Neural cell (in vitro differentiated cells): ENCODE measurements at regions not wholly inside any gene's neighbourhood (a gene's known extent, or its start where the extent isn't known, plus 50 kb on each side); places are given as distances from the start of the nearest gene placed in this dataset.

Source experiments
- H2AFZ ChIP-seq: fragments of 200-600, 300-800 bp; sonication (generic), shearing (Covaris generic); 2 replicates; pipeline ENCODE4 v1.6.0; 2014; ENCODE audit warnings: low read depth, mild to moderate bottlenecking, antibody characterized with exemption, low read length, moderate library complexity
- H3F3A ChIP-seq: fragments of 200-600 bp; shearing (Covaris generic); 2 replicates; pipeline ENCODE4 v1.6.1; 2016; ENCODE audit warnings: mild to moderate bottlenecking, moderate library complexity, mixed read lengths, antibody characterized with exemption, low read length; ENCODE audit not compliant: insufficient read depth, poor library complexity, severe bottlenecking
- H3K27ac ChIP-seq: fragments of 200-600, 300-800 bp; sonication (generic), shearing (Covaris generic); 2 replicates; pipeline ENCODE4 v1.5.1; 2014; ENCODE audit warnings: mild to moderate bottlenecking, low read length, moderate library complexity
- H3K27me3 ChIP-seq: fragments of 300-800, 200-600 bp; sonication (generic), shearing (Covaris generic); 2 replicates; pipeline ENCODE4 v1.6.0; 2014; ENCODE audit warnings: mild to moderate bottlenecking, low read depth, low read length, moderate library complexity; ENCODE audit not compliant: insufficient read depth
- H3K36me3 ChIP-seq: fragments of 300-800, 200-600 bp; sonication (generic), shearing (Covaris generic); 2 replicates; pipeline ENCODE4 v1.5.1; 2014; ENCODE audit warnings: mild to moderate bottlenecking, antibody characterized with exemption, low read length, moderate library complexity; ENCODE audit not compliant: insufficient read depth
- H3K4me2 ChIP-seq: fragments of 300-800, 200-600 bp; sonication (generic), shearing (Covaris generic); 2 replicates; pipeline ENCODE4 v1.6.0; 2014; ENCODE audit warnings: mild to moderate bottlenecking, low read length
- H3K4me3 ChIP-seq: fragments of 300-800, 200-600 bp; sonication (generic), shearing (Covaris generic); 2 replicates; pipeline ENCODE4 v1.5.1; 2014; ENCODE audit warnings: mild to moderate bottlenecking, low read length, moderate library complexity
- H3K79me2 ChIP-seq: fragments of 200-600 bp; shearing (Covaris generic); replicated peaks from 2 replicates; pipeline ENCODE4 v1.6.0; 2014; ENCODE audit warnings: mild to moderate bottlenecking, low read length, moderate library complexity; ENCODE audit not compliant: insufficient read depth
- H3K9ac ChIP-seq: fragments of 300-800, 200-600 bp; sonication (generic), shearing (Covaris generic); 2 replicates; pipeline ENCODE4 v1.6.1; 2016; ENCODE audit warnings: mild to moderate bottlenecking, low read length, mixed read lengths
- H3K9me2 ChIP-seq: fragments of 200-600 bp; shearing (Covaris generic); 2 replicates; pipeline ENCODE4 v1.6.1; 2016; ENCODE audit warnings: mild to moderate bottlenecking, low read length, mixed read lengths; ENCODE audit not compliant: insufficient read depth
- H3K9me3 ChIP-seq: fragments of 200-600, 300-800 bp; sonication (generic), shearing (Covaris generic); 2 replicates; pipeline ENCODE4 v1.6.1; 2016; ENCODE audit warnings: mild to moderate bottlenecking, mixed run types, low read length, moderate library complexity, mixed read lengths
- H4K20me1 ChIP-seq: fragments of 200-600 bp; shearing (Covaris generic); 2 replicates; pipeline ENCODE4 v1.6.1; 2016; ENCODE audit warnings: mild to moderate bottlenecking, mixed run types; ENCODE audit not compliant: insufficient read depth
- EP300 ChIP-seq: fragments of 450-650 bp; conservative IDR thresholded peaks from 2 replicates; pipeline ENCODE4 v1.6.1; 2014; ENCODE audit warnings: antibody characterized with exemption, mild to moderate bottlenecking, moderate library complexity; ENCODE audit not compliant: poor library complexity, severe bottlenecking
- EZH2 ChIP-seq: fragments of 200-600, 300-800 bp; shearing (Covaris generic), sonication (generic); IDR thresholded peaks from 2 replicates; pipeline ENCODE4 v1.6.1; 2014; ENCODE audit warnings: antibody characterized with exemption, low read length, borderline replicate concordance, mild to moderate bottlenecking; ENCODE audit not compliant: insufficient read depth, poor library complexity, severe bottlenecking
- MXI1 ChIP-seq: fragments of 450-650 bp; conservative IDR thresholded peaks from 2 replicates; pipeline ENCODE4 v1.6.1; 2014; ENCODE audit warnings: antibody characterized with exemption, mild to moderate bottlenecking; ENCODE audit not compliant: poor library complexity, severe bottlenecking
- POLR2AphosphoS5 ChIP-seq: IDR thresholded peaks from 2 replicates; pipeline ENCODE4 v1.6.1; 2012
- RAD21 ChIP-seq: fragments of 450-650 bp; conservative IDR thresholded peaks from 2 replicates; pipeline ENCODE4 v1.6.1; 2014; ENCODE audit warnings: antibody characterized with exemption, mild to moderate bottlenecking, moderate library complexity
- SMC3 ChIP-seq: fragments of 450-650 bp; conservative IDR thresholded peaks from 2 replicates; pipeline ENCODE4 v1.6.1; 2014; ENCODE audit warnings: antibody characterized with exemption, mild to moderate bottlenecking, moderate library complexity; ENCODE audit not compliant: poor library complexity
- TAF1 ChIP-seq: IDR thresholded peaks from 2 replicates; pipeline ENCODE4 v1.6.1; 2012; ENCODE audit warnings: low read depth
- TF ChIP-seq, protein P1 (sequence below): IDR thresholded peaks from 2 replicates; pipeline ENCODE4 v1.6.1; 2012; ENCODE audit warnings: borderline replicate concordance
- TF ChIP-seq, protein P2 (sequence below): fragments of 450-650 bp; IDR thresholded peaks from 2 replicates; pipeline ENCODE4 v1.5.1; 2014; ENCODE audit warnings: antibody characterized with exemption, mild to moderate bottlenecking, moderate library complexity; ENCODE audit not compliant: poor library complexity, severe bottlenecking

DNA sequence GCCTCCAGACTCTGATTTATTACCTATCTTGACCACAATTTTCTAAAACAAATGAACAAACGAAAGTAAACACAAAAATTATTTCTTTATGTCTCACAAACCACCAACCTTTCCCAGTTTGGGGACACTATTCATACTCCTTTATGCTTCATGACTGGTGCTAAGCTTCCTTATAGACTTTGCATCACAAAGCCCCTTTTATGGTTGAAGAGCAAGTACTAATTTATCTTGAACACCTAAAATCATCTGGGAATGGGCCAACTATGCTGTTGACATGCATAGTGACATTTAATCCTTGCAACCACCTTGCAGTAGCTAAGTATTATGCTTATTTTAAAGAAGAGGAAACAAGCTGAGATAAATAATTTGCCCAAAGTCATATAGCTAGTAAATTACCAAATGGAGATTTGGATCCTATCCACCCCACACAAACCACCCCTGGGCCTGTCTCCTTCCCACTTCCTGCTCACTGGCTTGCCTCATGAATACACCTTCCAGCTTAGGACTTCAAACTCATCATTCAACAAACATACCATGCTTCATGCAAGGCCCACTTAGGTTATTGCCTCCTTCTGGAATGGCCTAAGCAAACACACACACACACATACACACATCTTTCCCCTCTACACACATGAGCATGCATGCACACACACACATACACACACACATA, 192.2 kb downstream of the PLPP3 start:
- Histone ChIP-seq H3K79me2 (no peaks in the 10 kb centered on the region), H3K27ac (no peak overlapping the region), H3K4me2 (no peak overlapping the region), H4K20me1 (no peaks in the 10 kb centered on the region), H3K4me3 (no peak overlapping the region), H3K9me2 (no peaks in the 10 kb centered on the region), H3K27me3 (no peaks in the 10 kb centered on the region), H3K9ac (no peak overlapping the region), H3K9me3 (peaks cover 3% of the 10 kb centered on the region), H3K36me3 (no peaks in the 10 kb centered on the region), H2AFZ (no peak overlapping the region), H3F3A (no peaks in the 10 kb centered on the region)
- TF ChIP-seq RAD21, result no peak
- TF ChIP-seq EP300, result no peak
- TF ChIP-seq POLR2AphosphoS5, result no peak
- TF ChIP-seq, protein P1, sequence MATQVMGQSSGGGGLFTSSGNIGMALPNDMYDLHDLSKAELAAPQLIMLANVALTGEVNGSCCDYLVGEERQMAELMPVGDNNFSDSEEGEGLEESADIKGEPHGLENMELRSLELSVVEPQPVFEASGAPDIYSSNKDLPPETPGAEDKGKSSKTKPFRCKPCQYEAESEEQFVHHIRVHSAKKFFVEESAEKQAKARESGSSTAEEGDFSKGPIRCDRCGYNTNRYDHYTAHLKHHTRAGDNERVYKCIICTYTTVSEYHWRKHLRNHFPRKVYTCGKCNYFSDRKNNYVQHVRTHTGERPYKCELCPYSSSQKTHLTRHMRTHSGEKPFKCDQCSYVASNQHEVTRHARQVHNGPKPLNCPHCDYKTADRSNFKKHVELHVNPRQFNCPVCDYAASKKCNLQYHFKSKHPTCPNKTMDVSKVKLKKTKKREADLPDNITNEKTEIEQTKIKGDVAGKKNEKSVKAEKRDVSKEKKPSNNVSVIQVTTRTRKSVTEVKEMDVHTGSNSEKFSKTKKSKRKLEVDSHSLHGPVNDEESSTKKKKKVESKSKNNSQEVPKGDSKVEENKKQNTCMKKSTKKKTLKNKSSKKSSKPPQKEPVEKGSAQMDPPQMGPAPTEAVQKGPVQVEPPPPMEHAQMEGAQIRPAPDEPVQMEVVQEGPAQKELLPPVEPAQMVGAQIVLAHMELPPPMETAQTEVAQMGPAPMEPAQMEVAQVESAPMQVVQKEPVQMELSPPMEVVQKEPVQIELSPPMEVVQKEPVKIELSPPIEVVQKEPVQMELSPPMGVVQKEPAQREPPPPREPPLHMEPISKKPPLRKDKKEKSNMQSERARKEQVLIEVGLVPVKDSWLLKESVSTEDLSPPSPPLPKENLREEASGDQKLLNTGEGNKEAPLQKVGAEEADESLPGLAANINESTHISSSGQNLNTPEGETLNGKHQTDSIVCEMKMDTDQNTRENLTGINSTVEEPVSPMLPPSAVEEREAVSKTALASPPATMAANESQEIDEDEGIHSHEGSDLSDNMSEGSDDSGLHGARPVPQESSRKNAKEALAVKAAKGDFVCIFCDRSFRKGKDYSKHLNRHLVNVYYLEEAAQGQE, result no peak
- no peak for TF ChIP-seq EZH2
- TF ChIP-seq MXI1, result no peak
- TF ChIP-seq, protein P2, sequence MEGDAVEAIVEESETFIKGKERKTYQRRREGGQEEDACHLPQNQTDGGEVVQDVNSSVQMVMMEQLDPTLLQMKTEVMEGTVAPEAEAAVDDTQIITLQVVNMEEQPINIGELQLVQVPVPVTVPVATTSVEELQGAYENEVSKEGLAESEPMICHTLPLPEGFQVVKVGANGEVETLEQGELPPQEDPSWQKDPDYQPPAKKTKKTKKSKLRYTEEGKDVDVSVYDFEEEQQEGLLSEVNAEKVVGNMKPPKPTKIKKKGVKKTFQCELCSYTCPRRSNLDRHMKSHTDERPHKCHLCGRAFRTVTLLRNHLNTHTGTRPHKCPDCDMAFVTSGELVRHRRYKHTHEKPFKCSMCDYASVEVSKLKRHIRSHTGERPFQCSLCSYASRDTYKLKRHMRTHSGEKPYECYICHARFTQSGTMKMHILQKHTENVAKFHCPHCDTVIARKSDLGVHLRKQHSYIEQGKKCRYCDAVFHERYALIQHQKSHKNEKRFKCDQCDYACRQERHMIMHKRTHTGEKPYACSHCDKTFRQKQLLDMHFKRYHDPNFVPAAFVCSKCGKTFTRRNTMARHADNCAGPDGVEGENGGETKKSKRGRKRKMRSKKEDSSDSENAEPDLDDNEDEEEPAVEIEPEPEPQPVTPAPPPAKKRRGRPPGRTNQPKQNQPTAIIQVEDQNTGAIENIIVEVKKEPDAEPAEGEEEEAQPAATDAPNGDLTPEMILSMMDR, result no peak
- no peak for TF ChIP-seq TAF1
- no peak for TF ChIP-seq SMC3

DNA sequence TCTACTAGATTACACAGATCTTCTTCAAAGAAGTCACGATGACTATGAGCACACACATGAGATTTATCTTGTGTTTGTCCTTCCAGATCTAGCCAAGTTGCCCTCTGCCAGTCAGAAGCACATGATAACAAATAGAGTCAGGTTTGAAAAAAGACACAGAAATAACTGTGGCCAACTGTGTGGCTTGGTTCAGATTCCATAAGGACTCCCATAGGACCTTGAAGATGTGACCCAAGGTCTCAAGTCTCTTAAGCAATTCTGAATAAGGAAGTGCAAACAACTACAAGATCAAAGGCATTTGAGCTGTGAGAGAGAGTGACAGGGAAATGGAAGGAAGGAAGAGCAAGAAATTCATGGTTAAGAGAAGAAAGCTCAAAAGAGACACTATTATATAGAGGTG, 194.0 kb downstream of the PLPP3 start:
- peaks cover 3% of the 10 kb centered on the region for H3K9me3 ChIP-seq
- H3K27me3 ChIP-seq, result no peaks in the 10 kb centered on the region
- no peak overlapping the region for H3K4me2 ChIP-seq
- no peaks in the 10 kb centered on the region for H3K79me2 ChIP-seq
- no peak overlapping the region for H2AFZ ChIP-seq
- H3K27ac ChIP-seq, result no peak overlapping the region
- H3F3A ChIP-seq, result no peaks in the 10 kb centered on the region
- no peaks in the 10 kb centered on the region for H3K9me2 ChIP-seq
- H3K4me3 ChIP-seq, result no peak overlapping the region
- no peak overlapping the region for H3K9ac ChIP-seq
- no peaks in the 10 kb centered on the region for H4K20me1 ChIP-seq
- no peaks in the 10 kb centered on the region for H3K36me3 ChIP-seq
- TF ChIP-seq SMC3, result no peak

DNA sequence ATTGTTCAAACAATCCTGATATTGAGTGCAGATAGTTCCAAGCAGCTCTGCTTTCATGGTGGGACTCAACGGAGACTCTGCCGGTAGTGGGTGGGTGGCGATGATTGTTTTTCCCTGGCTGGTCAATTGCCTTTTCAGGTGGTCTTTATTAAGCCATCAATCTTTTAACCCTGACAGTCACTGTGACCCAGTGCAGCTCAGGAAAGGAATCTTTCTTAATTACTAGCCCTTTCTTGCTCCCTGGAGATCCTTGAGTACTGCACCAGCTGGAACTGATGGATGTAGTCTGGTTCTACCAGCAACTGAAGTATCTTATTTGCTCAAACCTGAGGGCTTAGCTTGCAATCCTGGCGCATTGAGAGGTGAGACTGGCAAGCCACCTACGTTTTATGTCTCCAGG, 196.4 kb downstream of the PLPP3 start:
- Histone ChIP-seq H3K9ac (no peak overlapping the region), H3K4me3 (no peak overlapping the region), H3K9me2 (no peaks in the 10 kb centered on the region), H3K36me3 (no peaks in the 10 kb centered on the region), H3F3A (no peaks in the 10 kb centered on the region), H2AFZ (no peak overlapping the region), H3K4me2 (no peak overlapping the region), H3K79me2 (no peaks in the 10 kb centered on the region), H3K27ac (no peak overlapping the region), H3K9me3 (peaks cover 3% of the 10 kb centered on the region), H4K20me1 (no peaks in the 10 kb centered on the region), H3K27me3 (no peaks in the 10 kb centered on the region)
- TF ChIP-seq, protein P1, result no peak
- TF ChIP-seq POLR2AphosphoS5 (no peak), TAF1 (no peak), EZH2 (no peak)
